ENCODE measurements at regions not wholly inside any gene's neighbourhood (a gene's known extent, or its start where the extent isn't known, plus 50 kb on each side); places are given as distances from the start of the nearest gene placed in this dataset.

GRCh38 chr5:74226716-74227485 lies 413.6 kb downstream of the ENC1 start:
- CTCF ChIA-PET = interaction anchor here (0.6 to 2.6 kb wide), 2 partner anchors 15 to 639 kb away, joined by 3 to 9 read pairs; no protein-coding TSS in a partner anchor
- POLR2A ChIA-PET = no interaction called here
- H3K27me3 ChIP-seq (ENCODE audit: control insufficient read depth, insufficient read depth, low read length) = no peaks in the 10 kb centered on the region
- no peak for DNase-seq (ENCODE audit: low read depth)
- H3K4me3 ChIP-seq (ENCODE audit: low read depth, low read length) = no peak overlapping the region
- no peaks in the 10 kb centered on the region for H3K36me3 ChIP-seq (ENCODE audit: control insufficient read depth, insufficient read depth, low read length)
- no peak for TF ChIP-seq CTCF (IDR thresholded peaks at IDR 0.05; ENCODE audit: insufficient read depth, low read depth, low read length)

- no peak overlapping the region for H3K4me3 ChIP-seq (ENCODE audit: low read depth, low read length)
- no peak for DNase-seq (ENCODE audit: low read depth)
- TF ChIP-seq CTCF (IDR thresholded peaks at IDR 0.05; ENCODE audit: insufficient read depth, low read depth, low read length) = no peak
- ChIA-PET CTCF (interaction anchor here (2.6 kb wide), 1 partner anchor 13 kb away, joined by 9 read pairs; no protein-coding TSS in a partner anchor), POLR2A (no interaction called here)
- no peaks in the 10 kb centered on the region for H3K36me3 ChIP-seq (ENCODE audit: control insufficient read depth, insufficient read depth, low read length)
- no peaks in the 10 kb centered on the region for H3K27me3 ChIP-seq (ENCODE audit: control insufficient read depth, insufficient read depth, low read length)
Measured at GRCh38 chr5:74225587-74225986, 414.9 kb downstream of the ENC1 start.

- POLR2A ChIA-PET = no interaction called here
- no peak overlapping the region for H3K4me3 ChIP-seq (ENCODE audit: low read depth, low read length)
- no peak for TF ChIP-seq CTCF (IDR thresholded peaks at IDR 0.05; ENCODE audit: insufficient read depth, low read depth, low read length)
- H3K27me3 ChIP-seq (ENCODE audit: control insufficient read depth, insufficient read depth, low read length) = no peaks in the 10 kb centered on the region
- CTCF ChIA-PET = interaction anchor here (0.6 kb wide), 1 partner anchor 700 kb away, joined by 3 read pairs; no protein-coding TSS in a partner anchor
- H3K36me3 ChIP-seq (ENCODE audit: control insufficient read depth, insufficient read depth, low read length) = no peaks in the 10 kb centered on the region
- DNase-seq (ENCODE audit: low read depth) = no peak
Measured at GRCh38 chr5:74224331-74224730, 416.2 kb downstream of the ENC1 start.

- Histone ChIP-seq H3K27me3 (ENCODE audit: control insufficient read depth, insufficient read depth, low read length) (no peaks in the 10 kb centered on the region), H3K4me3 (ENCODE audit: low read depth, low read length) (no peak overlapping the region), H3K36me3 (ENCODE audit: control insufficient read depth, insufficient read depth, low read length) (no peaks in the 10 kb centered on the region)
- no peak for TF ChIP-seq CTCF (IDR thresholded peaks at IDR 0.05; ENCODE audit: insufficient read depth, low read depth, low read length)
- ChIA-PET CTCF (interaction anchor here (1.0 kb wide), 1 partner anchor 10 kb away, joined by 5 read pairs; no protein-coding TSS in a partner anchor), POLR2A (no interaction called here)
- no peak for DNase-seq (ENCODE audit: low read depth)
Measured at GRCh38 chr5:74222806-74223205, 417.7 kb downstream of the ENC1 start.

GRCh38 chr5:74221413-74221812 lies 419.1 kb downstream of the ENC1 start:
- no peak overlapping the region for H3K4me3 ChIP-seq (ENCODE audit: low read depth, low read length)
- H3K27me3 ChIP-seq (ENCODE audit: control insufficient read depth, insufficient read depth, low read length) = no peaks in the 10 kb centered on the region
- no peak for DNase-seq (ENCODE audit: low read depth)
- no peak for TF ChIP-seq CTCF (IDR thresholded peaks at IDR 0.05; ENCODE audit: insufficient read depth, low read depth, low read length)
- ChIA-PET POLR2A (no interaction called here), CTCF (no interaction called here)
- H3K36me3 ChIP-seq (ENCODE audit: control insufficient read depth, insufficient read depth, low read length) = no peaks in the 10 kb centered on the region

Data from BJ (cell line).